Body of pancreas (tissue), 4 donors: ENCODE measurements at regions not wholly inside any gene's neighbourhood (a gene's known extent, or its start where the extent isn't known, plus 50 kb on each side); places are given as distances from the start of the nearest gene placed in this dataset.

Source experiments
- ATAC-seq: fragments of 150-250 bp; one replicate; pipeline ENCODE4 v1.9.1; 2016
- DNase-seq, 4 donors: peaks; one replicate each; pipeline ENCODE4 v3.0.0-alpha.2; 2019
- H3K27ac ChIP-seq, 4 donors: fragments of 200-600 bp; sonication (generic); 1 replicate in 3 of 4; 2 replicates in 1 of 4; pipeline versions ENCODE4 v1.5.1 to v1.6.1; 2016 to 2019; ENCODE audit warnings: mild to moderate bottlenecking in 1 of 4, mixed read lengths in 1 of 4, moderate library complexity in 1 of 4
- H3K27me3 ChIP-seq, 2 donors: fragments of 200-600 bp; sonication (generic); one replicate each; pipeline ENCODE4 v1.6.0; 2016; ENCODE audit warnings: mild to moderate bottlenecking in 1 of 2
- H3K36me3 ChIP-seq, 2 donors: fragments of 200-600 bp; sonication (generic); replicated peaks in 1 of 2; 2 replicates each; pipeline ENCODE4 v1.5.1; 2016; ENCODE audit warnings: low read depth in 2 of 2; ENCODE audit not compliant: insufficient read depth in 1 of 2
- H3K4me1 ChIP-seq: fragments of 200-600 bp; sonication (generic); one replicate; pipeline ENCODE4 v1.6.0; 2016
- H3K4me3 ChIP-seq, 2 donors: fragments of 200-600 bp; sonication (generic); 1 replicate in 1 of 2; 2 replicates in 1 of 2; pipeline ENCODE4 v1.5.1; 2016 to 2019
- H3K9me3 ChIP-seq, 3 donors: fragments of 200-600 bp; sonication (generic); 1 replicate in 2 of 3; 2 replicates in 1 of 3; pipeline ENCODE4 v1.5.1; 2016
- CTCF ChIP-seq, 7 experiments: fragments of 450-650 bp in 4 of 7; fragments of 200-600 bp in 3 of 7; sonication (generic) in 3 of 7; IDR thresholded peaks; one replicate each; pipeline ENCODE4 v1.5.1; 2016 to 2019; ENCODE audit warnings: antibody characterized with exemption in 7 of 7
- POLR2A ChIP-seq, 3 donors: fragments of 450-650 bp; IDR thresholded peaks; one replicate each; pipeline ENCODE4 v1.6.1; 2016; ENCODE audit warnings: antibody characterized with exemption in 3 of 3, mild to moderate bottlenecking in 2 of 3
- WGBS, 2 donors: methylation state at CpG; one replicate each; pipeline ENCODE4 v1.1.5; 2017; 5-methylcytosine and 5-hydroxymethylcytosine counted together
- intact Hi-C: fragments of 100-400 bp; cut with DNase I; formaldehyde crosslinking; loops from one replicate; pipeline ENCODE4 v1.15.1; 2023

GRCh38 chr1:65494671-65495070 lies 74.2 kb downstream of the LEPR start:
- DNase-seq (no peak), ATAC-seq (no peak)
- TF ChIP-seq CTCF (IDR thresholded peaks at IDR 0.05) (no peak), POLR2A (IDR thresholded peaks at IDR 0.05) (no peak)
- no peak overlapping the region for H3K27ac ChIP-seq
- H3K27me3 ChIP-seq: no peaks in the 10 kb centered on the region
- H3K9me3 ChIP-seq: no peaks in the 10 kb centered on the region
- no peaks in the 10 kb centered on the region for H3K36me3 ChIP-seq
- intact Hi-C loops: no loop called here
- 93 to 100% methylated on average over 1 of the region's 1 CpG for WGBS, 2 donors
- peaks cover 7% of the 10 kb centered on the region for H3K4me1 ChIP-seq
- no peak overlapping the region for H3K4me3 ChIP-seq

GRCh38 chr1:65495137-65495536 lies 74.7 kb downstream of the LEPR start:
- WGBS, 2 donors: 93 to 100% methylated on average over 1 of the region's 1 CpG
- intact Hi-C loops: no loop called here
- no peak for DNase-seq
- ATAC-seq: no peak
- Histone ChIP-seq H3K27ac (no peak overlapping the region), H3K4me3 (no peak overlapping the region), H3K9me3 (no peaks in the 10 kb centered on the region), H3K27me3 (no peaks in the 10 kb centered on the region), H3K36me3 (no peaks in the 10 kb centered on the region), H3K4me1 (peaks cover 7% of the 10 kb centered on the region)
- TF ChIP-seq CTCF (IDR thresholded peaks at IDR 0.05) (no peak), POLR2A (IDR thresholded peaks at IDR 0.05) (no peak)

GRCh38 chr1:65497256-65497830 lies 76.9 kb downstream of the LEPR start:
- Histone ChIP-seq H3K36me3 (no peaks in the 10 kb centered on the region), H3K27me3 (no peaks in the 10 kb centered on the region), H3K4me3 (no peak overlapping the region), H3K27ac (no peak overlapping the region), H3K9me3 (no peaks in the 10 kb centered on the region), H3K4me1 (peaks cover 7% of the 10 kb centered on the region)
- ATAC-seq (no peak), DNase-seq (no peak)
- 60 to 61% methylated on average over 2 of the region's 2 CpGs for WGBS, 2 donors
- intact Hi-C loops: no loop called here
- no peak for TF ChIP-seq POLR2A (IDR thresholded peaks at IDR 0.05)
- TF ChIP-seq CTCF (IDR thresholded peaks at IDR 0.05): no peak

- no peaks in the 10 kb centered on the region for H3K9me3 ChIP-seq
- no peak overlapping the region for H3K27ac ChIP-seq
- intact Hi-C loops: no loop called here
- no peaks in the 10 kb centered on the region for H3K27me3 ChIP-seq
- no peak overlapping the region for H3K4me3 ChIP-seq
- DNase-seq (no peak), ATAC-seq (no peak)
- no peaks in the 10 kb centered on the region for H3K4me1 ChIP-seq
- H3K36me3 ChIP-seq: no peaks in the 10 kb centered on the region
- TF ChIP-seq CTCF (IDR thresholded peaks at IDR 0.05) (no peak), POLR2A (IDR thresholded peaks at IDR 0.05) (no peak)
- 51 to 55% methylated on average over 4 of the region's 4 CpGs for WGBS, 2 donors
Measured at GRCh38 chr1:65503427-65503826, 83.0 kb downstream of the LEPR start.

- Histone ChIP-seq H3K4me1 (no peaks in the 10 kb centered on the region), H3K36me3 (no peaks in the 10 kb centered on the region), H3K27ac (no peak overlapping the region), H3K27me3 (no peaks in the 10 kb centered on the region), H3K4me3 (no peak overlapping the region), H3K9me3 (no peaks in the 10 kb centered on the region)
- no peak for ATAC-seq
- no peak for DNase-seq
- WGBS, 2 donors: 94 to 97% methylated on average over 3 of the region's 3 CpGs
- intact Hi-C loops: no loop called here
- TF ChIP-seq CTCF (IDR thresholded peaks at IDR 0.05): no peak
- no peak for TF ChIP-seq POLR2A (IDR thresholded peaks at IDR 0.05)
Measured at GRCh38 chr1:65504263-65504662, 83.8 kb downstream of the LEPR start.
